ENCODE measurements at regions not wholly inside any gene's neighbourhood (a gene's known extent, or its start where the extent isn't known, plus 50 kb on each side); places are given as distances from the start of the nearest gene placed in this dataset.
"Not testable (repeated sequence)": the region's sequence is repeated elsewhere in the genome, so short reads cannot be mapped to it uniquely, and the experiment has no call there.

DNA sequence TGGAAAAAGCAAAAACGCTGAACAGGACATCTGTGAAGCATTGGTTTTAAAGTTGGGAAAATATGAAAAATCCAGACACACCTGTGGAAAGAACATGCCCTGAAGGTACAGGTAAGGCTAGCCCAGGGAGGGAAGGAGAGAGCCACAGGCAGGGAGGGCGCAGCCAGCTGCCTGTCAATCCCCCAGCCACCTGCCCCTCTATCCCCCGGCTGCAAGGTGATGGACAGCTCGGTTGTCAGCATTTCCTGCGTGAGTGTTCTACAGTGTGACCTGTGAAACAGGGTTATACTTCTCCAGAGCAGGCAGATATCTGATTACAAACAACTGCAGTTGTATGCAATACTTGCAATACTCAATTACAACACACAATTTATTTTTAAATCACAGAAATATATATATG is 358.1 kb downstream of the SMOC2 start:
- H3K4me3 ChIP-seq = no peak overlapping the region
- ChIA-PET POLR2A (no interaction called here), CTCF (interaction anchor here (0.5 kb wide), 1 partner anchor 1400 kb away, joined by 3 read pairs; no protein-coding TSS in a partner anchor)
- TF ChIP-seq MAZ (IDR thresholded peaks at IDR 0.05; ENCODE audit: borderline replicate concordance, low read depth, low read length) = no peak
- TF ChIP-seq CHD4 (IDR thresholded peaks at IDR 0.05; ENCODE audit: borderline replicate concordance) = no peak
- no peak for TF ChIP-seq SREBF2 (IDR thresholded peaks at IDR 0.05)
- no peak for TF ChIP-seq HOXA7 (CRISPR knock-in tag; IDR thresholded peaks at IDR 0.05)
- no peak for TF ChIP-seq CHD2 (IDR thresholded peaks at IDR 0.05; ENCODE audit: low read length, partially characterized antibody)
- TF ChIP-seq ZSCAN20 (CRISPR knock-in tag; IDR thresholded peaks at IDR 0.05) = no peak
- no peak for TF ChIP-seq ESRRA (IDR thresholded peaks at IDR 0.05; ENCODE audit: borderline replicate concordance, low read length)
- no peak for TF ChIP-seq KDM1A (IDR thresholded peaks at IDR 0.05; ENCODE audit: low read depth)
- no peak for TF ChIP-seq FOSB (CRISPR knock-in tag; IDR thresholded peaks at IDR 0.05)
- TF ChIP-seq, protein P1, sequence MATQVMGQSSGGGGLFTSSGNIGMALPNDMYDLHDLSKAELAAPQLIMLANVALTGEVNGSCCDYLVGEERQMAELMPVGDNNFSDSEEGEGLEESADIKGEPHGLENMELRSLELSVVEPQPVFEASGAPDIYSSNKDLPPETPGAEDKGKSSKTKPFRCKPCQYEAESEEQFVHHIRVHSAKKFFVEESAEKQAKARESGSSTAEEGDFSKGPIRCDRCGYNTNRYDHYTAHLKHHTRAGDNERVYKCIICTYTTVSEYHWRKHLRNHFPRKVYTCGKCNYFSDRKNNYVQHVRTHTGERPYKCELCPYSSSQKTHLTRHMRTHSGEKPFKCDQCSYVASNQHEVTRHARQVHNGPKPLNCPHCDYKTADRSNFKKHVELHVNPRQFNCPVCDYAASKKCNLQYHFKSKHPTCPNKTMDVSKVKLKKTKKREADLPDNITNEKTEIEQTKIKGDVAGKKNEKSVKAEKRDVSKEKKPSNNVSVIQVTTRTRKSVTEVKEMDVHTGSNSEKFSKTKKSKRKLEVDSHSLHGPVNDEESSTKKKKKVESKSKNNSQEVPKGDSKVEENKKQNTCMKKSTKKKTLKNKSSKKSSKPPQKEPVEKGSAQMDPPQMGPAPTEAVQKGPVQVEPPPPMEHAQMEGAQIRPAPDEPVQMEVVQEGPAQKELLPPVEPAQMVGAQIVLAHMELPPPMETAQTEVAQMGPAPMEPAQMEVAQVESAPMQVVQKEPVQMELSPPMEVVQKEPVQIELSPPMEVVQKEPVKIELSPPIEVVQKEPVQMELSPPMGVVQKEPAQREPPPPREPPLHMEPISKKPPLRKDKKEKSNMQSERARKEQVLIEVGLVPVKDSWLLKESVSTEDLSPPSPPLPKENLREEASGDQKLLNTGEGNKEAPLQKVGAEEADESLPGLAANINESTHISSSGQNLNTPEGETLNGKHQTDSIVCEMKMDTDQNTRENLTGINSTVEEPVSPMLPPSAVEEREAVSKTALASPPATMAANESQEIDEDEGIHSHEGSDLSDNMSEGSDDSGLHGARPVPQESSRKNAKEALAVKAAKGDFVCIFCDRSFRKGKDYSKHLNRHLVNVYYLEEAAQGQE (IDR thresholded peaks at IDR 0.05) = no peak
- no peak for TF ChIP-seq FOSL2 (IDR thresholded peaks at IDR 0.05)
- no peak for TF ChIP-seq FOSL2 (CRISPR knock-in tag; IDR thresholded peaks at IDR 0.05)
- no peak for TF ChIP-seq HEYL (CRISPR knock-in tag; IDR thresholded peaks at IDR 0.05)
- TF ChIP-seq RAD21 (conservative IDR thresholded peaks at IDR 0.05 in 1 of 2, IDR thresholded peaks at IDR 0.05 in 1 of 2) = no peak
- no peak for TF ChIP-seq HES2 (IDR thresholded peaks at IDR 0.05)
- TF ChIP-seq POLR2A (IDR thresholded peaks at IDR 0.05; ENCODE audit: low read length) = no peak
- no peak for TF ChIP-seq RCOR1 (IDR thresholded peaks at IDR 0.05; ENCODE audit: low read depth, low read length)
- TF ChIP-seq TP53 (CRISPR knock-in tag; IDR thresholded peaks at IDR 0.05) = no peak
- ATAC-seq (no peak), FAIRE-seq (no peak), DNase-seq (ENCODE audit: low read depth in 1 of 2, low spot score in 1 of 2) (no peak)
- no peaks in the 10 kb centered on the region for H3K4me1 ChIP-seq
- no peaks in the 10 kb centered on the region for H3K9me3 ChIP-seq
- 0% methylated on average over 5 of the region's 5 CpGs for WGBS (ENCODE audit: missing lambda C conversion rate)
- H3K27ac ChIP-seq = no peak overlapping the region
- H3K4me2 ChIP-seq = no peak overlapping the region

- H3K9me3 ChIP-seq = no peaks in the 10 kb centered on the region
- no peak overlapping the region for H3K4me3 ChIP-seq
- TF ChIP-seq ZSCAN20 (CRISPR knock-in tag; IDR thresholded peaks at IDR 0.05) (no peak), TP53 (CRISPR knock-in tag; IDR thresholded peaks at IDR 0.05) (no peak), ESRRA (IDR thresholded peaks at IDR 0.05; ENCODE audit: borderline replicate concordance, low read length) (no peak), RAD21 (conservative IDR thresholded peaks at IDR 0.05 in 1 of 2, IDR thresholded peaks at IDR 0.05 in 1 of 2) (no peak)
- TF ChIP-seq, protein P2, sequence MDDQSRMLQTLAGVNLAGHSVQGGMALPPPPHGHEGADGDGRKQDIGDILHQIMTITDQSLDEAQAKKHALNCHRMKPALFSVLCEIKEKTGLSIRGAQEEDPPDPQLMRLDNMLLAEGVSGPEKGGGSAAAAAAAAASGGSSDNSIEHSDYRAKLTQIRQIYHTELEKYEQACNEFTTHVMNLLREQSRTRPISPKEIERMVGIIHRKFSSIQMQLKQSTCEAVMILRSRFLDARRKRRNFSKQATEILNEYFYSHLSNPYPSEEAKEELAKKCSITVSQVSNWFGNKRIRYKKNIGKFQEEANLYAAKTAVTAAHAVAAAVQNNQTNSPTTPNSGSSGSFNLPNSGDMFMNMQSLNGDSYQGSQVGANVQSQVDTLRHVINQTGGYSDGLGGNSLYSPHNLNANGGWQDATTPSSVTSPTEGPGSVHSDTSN (IDR thresholded peaks at IDR 0.05) = no peak
- TF ChIP-seq, protein P3, sequence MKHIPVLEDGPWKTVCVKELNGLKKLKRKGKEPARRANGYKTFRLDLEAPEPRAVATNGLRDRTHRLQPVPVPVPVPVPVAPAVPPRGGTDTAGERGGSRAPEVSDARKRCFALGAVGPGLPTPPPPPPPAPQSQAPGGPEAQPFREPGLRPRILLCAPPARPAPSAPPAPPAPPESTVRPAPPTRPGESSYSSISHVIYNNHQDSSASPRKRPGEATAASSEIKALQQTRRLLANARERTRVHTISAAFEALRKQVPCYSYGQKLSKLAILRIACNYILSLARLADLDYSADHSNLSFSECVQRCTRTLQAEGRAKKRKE (CRISPR knock-in tag; IDR thresholded peaks at IDR 0.05; ENCODE audit: low read depth) = no peak
- TF ChIP-seq, protein P4, sequence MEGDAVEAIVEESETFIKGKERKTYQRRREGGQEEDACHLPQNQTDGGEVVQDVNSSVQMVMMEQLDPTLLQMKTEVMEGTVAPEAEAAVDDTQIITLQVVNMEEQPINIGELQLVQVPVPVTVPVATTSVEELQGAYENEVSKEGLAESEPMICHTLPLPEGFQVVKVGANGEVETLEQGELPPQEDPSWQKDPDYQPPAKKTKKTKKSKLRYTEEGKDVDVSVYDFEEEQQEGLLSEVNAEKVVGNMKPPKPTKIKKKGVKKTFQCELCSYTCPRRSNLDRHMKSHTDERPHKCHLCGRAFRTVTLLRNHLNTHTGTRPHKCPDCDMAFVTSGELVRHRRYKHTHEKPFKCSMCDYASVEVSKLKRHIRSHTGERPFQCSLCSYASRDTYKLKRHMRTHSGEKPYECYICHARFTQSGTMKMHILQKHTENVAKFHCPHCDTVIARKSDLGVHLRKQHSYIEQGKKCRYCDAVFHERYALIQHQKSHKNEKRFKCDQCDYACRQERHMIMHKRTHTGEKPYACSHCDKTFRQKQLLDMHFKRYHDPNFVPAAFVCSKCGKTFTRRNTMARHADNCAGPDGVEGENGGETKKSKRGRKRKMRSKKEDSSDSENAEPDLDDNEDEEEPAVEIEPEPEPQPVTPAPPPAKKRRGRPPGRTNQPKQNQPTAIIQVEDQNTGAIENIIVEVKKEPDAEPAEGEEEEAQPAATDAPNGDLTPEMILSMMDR (IDR thresholded peaks at IDR 0.05) = no peak
- TF ChIP-seq, protein P1 (IDR thresholded peaks at IDR 0.05) = no peak
- CTCF ChIA-PET = no interaction called here
- ATAC-seq (no peak), DNase-seq (ENCODE audit: low read depth in 1 of 2, low spot score in 1 of 2) (no peak), FAIRE-seq (no peak)
- H3K27ac ChIP-seq = no peak overlapping the region
- 0% methylated on average over 1 of the region's 8 CpGs for WGBS (ENCODE audit: missing lambda C conversion rate)
- POLR2A ChIA-PET = no interaction called here
- no peak overlapping the region for H3K4me2 ChIP-seq
- H3K4me1 ChIP-seq = no peaks in the 10 kb centered on the region
These were observed 355.1 kb downstream of the SMOC2 start for GRCh38 chr6:168796106-168796505.

GRCh38 chr6:168795611-168796010 is 354.6 kb downstream of the SMOC2 start:
- FAIRE-seq; H3K9me3 ChIP-seq; H3K27ac ChIP-seq; DNase-seq (ENCODE audit: low read depth in 1 of 2, low spot score in 1 of 2); H3K4me2 ChIP-seq; CTCF ChIA-PET; POLR2A ChIA-PET; ATAC-seq; H3K4me1 ChIP-seq; H3K4me3 ChIP-seq: not testable (repeated sequence)
- WGBS (ENCODE audit: missing lambda C conversion rate) = 25% methylated on average over 1 of the region's 12 CpGs

All from A549 (cell line).